Esophagus (tissue), 2 donors: ENCODE measurements at regions not wholly inside any gene's neighbourhood (a gene's known extent, or its start where the extent isn't known, plus 50 kb on each side); places are given as distances from the start of the nearest gene placed in this dataset.

Experiments
- H3K27ac ChIP-seq, 2 donors: one replicate each; pipeline ENCODE4 v1.5.1; 2013; ENCODE audit warnings: low read depth in 2 of 2, mild to moderate bottlenecking in 2 of 2, inconsistent platforms in 1 of 2, low read length in 1 of 2, moderate library complexity in 1 of 2
- H3K27me3 ChIP-seq, 2 donors: one replicate each; pipeline ENCODE4 v1.6.1; 2013; ENCODE audit warnings: low read length in 2 of 2, control low read depth in 1 of 2, mild to moderate bottlenecking in 1 of 2; ENCODE audit not compliant: insufficient read depth in 2 of 2, control insufficient read depth in 1 of 2
- H3K36me3 ChIP-seq, 2 donors: one replicate each; pipeline ENCODE4 v1.6.1; 2013; ENCODE audit warnings: low read length in 1 of 2; ENCODE audit not compliant: control insufficient read depth in 2 of 2, insufficient read depth in 2 of 2
- H3K4me1 ChIP-seq, 2 donors: one replicate each; pipeline ENCODE4 v1.6.1; 2013; ENCODE audit warnings: low read length in 1 of 2; ENCODE audit not compliant: control insufficient read depth in 2 of 2, insufficient read depth in 2 of 2
- H3K4me3 ChIP-seq, 2 donors: one replicate each; pipeline ENCODE4 v1.5.1; 2013; ENCODE audit warnings: low read length in 2 of 2, mild to moderate bottlenecking in 2 of 2, low read depth in 1 of 2, moderate library complexity in 1 of 2
- H3K9me3 ChIP-seq, 2 donors: one replicate each; pipeline ENCODE4 v1.6.1; 2013; ENCODE audit warnings: mild to moderate bottlenecking in 2 of 2, low read depth in 1 of 2, low read length in 1 of 2, moderate library complexity in 1 of 2; ENCODE audit not compliant: control insufficient read depth in 2 of 2, insufficient read depth in 1 of 2
- WGBS, 2 donors: extraction: QIAGEN DNeasy Blood & Tissue Kit; methylation state at CpG; one replicate each; pipeline ENCODE4 v1.1.7; 2013; 5-methylcytosine and 5-hydroxymethylcytosine counted together
- donor health status: healthy with polysubstance abuse.
- donor health status: Bipolar disorder and iron deficiency.

DNA sequence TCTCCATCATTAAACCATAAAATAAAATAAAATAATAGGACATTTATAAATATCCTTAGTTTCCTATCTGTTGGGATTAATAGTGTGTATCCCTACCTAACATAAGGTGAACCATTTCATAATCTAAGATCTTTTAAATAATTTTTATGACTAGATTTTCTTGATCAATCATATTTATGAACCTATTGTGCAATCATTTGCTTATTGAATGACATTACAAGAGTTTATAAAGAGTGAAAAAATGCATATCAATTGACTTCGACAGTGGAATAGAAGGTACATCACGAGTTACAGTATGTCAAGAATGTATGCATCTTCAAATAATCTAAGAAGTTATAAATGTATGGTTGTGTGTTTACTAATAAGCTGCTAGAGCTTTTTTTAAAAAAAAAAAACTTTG, 1554.8 kb upstream of the TMEFF2 start:
- Histone ChIP-seq H3K4me3 (no peak overlapping the region), H3K27ac (no peak overlapping the region), H3K9me3 (no peaks in the 10 kb centered on the region), H3K4me1 (no peaks in the 10 kb centered on the region), H3K27me3 (no peaks in the 10 kb centered on the region), H3K36me3 (no peaks in the 10 kb centered on the region)
- WGBS, 2 donors, result 66 to 74% methylated on average over 2 of the region's 2 CpGs

DNA sequence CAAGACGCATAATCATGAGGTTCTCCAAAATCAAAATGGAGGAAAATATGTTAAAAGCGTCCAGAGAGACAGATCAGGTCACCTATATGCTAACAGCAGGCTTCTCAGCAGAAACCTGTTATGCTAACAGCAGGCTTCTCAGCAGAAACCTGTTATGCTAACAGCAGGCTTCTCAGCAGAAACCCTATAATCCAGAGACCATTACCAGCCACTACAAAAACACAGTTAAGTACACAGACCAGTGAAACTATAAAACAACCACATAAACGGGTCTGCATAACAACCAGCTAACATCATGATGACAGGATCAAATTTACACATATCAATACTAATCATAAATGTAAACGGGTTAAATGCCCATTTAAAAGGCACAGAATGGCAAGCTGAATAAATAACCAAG, 1548.4 kb upstream of the TMEFF2 start:
- Histone ChIP-seq H3K27ac (no peak overlapping the region), H3K36me3 (no peaks in the 10 kb centered on the region), H3K9me3 (peaks cover 0 to 3% of the 10 kb centered on the region in 2 donors), H3K27me3 (no peaks in the 10 kb centered on the region), H3K4me1 (no peaks in the 10 kb centered on the region), H3K4me3 (no peak overlapping the region)
- WGBS, 2 donors, result 23 to 32% methylated on average over 4 of the region's 4 CpGs

DNA sequence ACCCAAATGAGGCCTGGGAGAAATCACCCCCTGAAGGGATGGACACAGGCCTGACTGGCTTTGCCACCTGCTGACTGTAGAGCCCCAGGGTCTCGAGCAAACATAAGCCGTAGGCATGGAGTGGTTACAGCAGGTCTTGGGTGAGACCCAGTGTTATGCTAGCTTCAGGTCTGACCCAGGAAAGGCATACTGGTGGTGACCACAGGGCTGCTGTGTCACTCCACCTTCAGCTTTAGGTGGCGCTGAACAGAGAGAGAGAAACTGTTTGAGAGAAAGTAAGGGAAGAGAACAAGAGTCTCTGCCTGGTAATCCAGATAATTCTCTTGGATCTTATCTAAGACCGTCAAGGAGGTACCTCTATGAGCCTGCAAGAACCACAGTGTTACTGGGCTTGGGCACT, 1544.2 kb upstream of the TMEFF2 start:
- no peak overlapping the region for H3K4me3 ChIP-seq
- no peaks in the 10 kb centered on the region for H3K36me3 ChIP-seq
- peaks cover 0 to 3% of the 10 kb centered on the region in 2 donors for H3K9me3 ChIP-seq
- no peak overlapping the region for H3K27ac ChIP-seq
- H3K27me3 ChIP-seq, result no peaks in the 10 kb centered on the region
- H3K4me1 ChIP-seq, result no peaks in the 10 kb centered on the region
- WGBS, 2 donors, result 82 to 87% methylated on average over 4 of the region's 4 CpGs

DNA sequence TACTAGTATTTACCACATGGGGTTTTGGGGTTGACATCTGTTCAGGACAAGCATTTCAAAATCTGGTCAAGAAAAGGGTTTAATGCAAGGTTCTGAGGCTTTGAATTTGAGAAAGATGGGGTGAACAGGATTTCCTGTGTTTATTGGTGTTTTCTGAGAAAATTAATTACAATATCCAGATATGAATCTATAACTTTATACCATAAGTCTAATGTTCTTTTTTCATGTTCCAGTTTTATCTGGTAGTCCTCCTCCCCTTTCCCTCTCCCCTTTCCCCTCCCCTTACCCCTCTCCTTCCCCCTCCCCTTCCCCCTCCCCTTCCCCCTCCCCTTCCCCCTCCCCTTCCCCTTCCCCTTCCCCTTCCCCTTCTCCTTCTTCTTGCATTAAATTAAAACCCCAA, 1518.2 kb upstream of the TMEFF2 start:
- H3K4me3 ChIP-seq, result no peak overlapping the region
- no peaks in the 10 kb centered on the region for H3K9me3 ChIP-seq
- H3K4me1 ChIP-seq, result no peaks in the 10 kb centered on the region

DNA sequence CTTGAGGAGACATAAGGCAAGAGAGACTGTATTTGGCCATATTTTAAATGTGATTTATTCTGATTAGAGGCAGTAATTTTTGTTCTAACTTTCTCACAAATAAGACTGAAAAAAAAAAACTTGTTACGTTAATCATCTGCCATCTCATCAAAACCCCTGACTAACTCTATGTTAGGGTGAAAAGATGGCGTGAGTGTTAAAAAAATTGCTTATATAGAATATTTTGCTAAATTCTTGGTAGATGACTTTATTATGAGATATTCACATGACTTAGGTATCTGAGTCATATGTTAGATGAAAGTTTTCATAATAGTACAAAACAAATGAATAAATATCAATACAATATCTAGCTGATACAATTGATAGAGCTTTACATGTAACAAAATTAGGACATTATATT, 1508.7 kb upstream of the TMEFF2 start:
- H3K4me3 ChIP-seq, result no peak overlapping the region
- WGBS, 2 donors, result 73 to 91% methylated on average over 2 of the region's 2 CpGs
- H3K27ac ChIP-seq, result no peak overlapping the region
- no peaks in the 10 kb centered on the region for H3K4me1 ChIP-seq
- no peaks in the 10 kb centered on the region for H3K9me3 ChIP-seq
- no peaks in the 10 kb centered on the region for H3K36me3 ChIP-seq
- H3K27me3 ChIP-seq, result no peaks in the 10 kb centered on the region

More for the DNA sequence above, 1518.2 kb upstream of the TMEFF2 start:
- Histone ChIP-seq H3K36me3 (no peaks in the 10 kb centered on the region), H3K27me3 (no peaks in the 10 kb centered on the region), H3K27ac (no peak overlapping the region)

DNA sequence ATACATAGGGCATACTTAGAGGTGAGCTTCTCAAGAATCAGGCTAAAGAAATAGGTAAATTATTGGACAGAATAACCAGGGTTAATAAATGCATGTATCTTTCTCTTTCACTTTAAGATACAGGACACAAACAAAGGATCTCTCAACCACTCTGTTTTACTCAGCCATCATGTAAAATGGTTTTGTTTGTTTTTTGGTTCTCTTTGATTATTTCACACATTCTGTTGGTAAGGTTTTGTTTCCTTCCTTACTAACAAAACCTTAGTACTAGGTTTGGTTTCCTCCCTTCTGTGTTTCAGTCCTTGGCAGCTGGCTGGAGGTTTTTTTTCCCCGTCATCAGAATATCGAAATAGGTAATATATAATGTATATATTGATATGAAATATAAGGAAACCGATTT, 1506.8 kb upstream of the TMEFF2 start:
- WGBS, 2 donors, result 87 to 90% methylated on average over 3 of the region's 3 CpGs
- Histone ChIP-seq H3K4me1 (no peaks in the 10 kb centered on the region), H3K36me3 (no peaks in the 10 kb centered on the region), H3K9me3 (no peaks in the 10 kb centered on the region), H3K27ac (no peak overlapping the region), H3K27me3 (no peaks in the 10 kb centered on the region), H3K4me3 (no peak overlapping the region)

DNA sequence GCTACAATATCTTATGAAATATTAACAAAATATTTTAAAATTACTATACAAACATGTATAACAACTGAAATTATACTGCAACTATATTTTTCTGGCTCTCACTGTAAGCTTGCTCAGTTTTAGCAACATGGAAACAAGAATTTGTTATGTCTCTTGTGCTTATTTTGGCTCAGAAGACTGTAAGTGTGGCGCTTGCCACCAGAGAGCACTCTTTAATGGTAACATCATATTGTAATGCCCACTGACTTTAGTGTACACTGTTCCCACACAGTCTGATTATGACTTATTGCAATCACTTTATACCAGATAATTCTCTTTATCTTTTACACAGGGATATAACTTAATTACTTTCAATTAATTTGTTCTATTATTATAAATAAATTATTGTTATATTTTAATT, 1500.6 kb upstream of the TMEFF2 start:
- WGBS, 2 donors, result 45 to 56% methylated on average over 1 of the region's 1 CpG
- no peaks in the 10 kb centered on the region for H3K27me3 ChIP-seq
- H3K27ac ChIP-seq, result no peak overlapping the region
- H3K36me3 ChIP-seq, result no peaks in the 10 kb centered on the region
- H3K4me1 ChIP-seq, result no peaks in the 10 kb centered on the region
- no peaks in the 10 kb centered on the region for H3K9me3 ChIP-seq
- no peak overlapping the region for H3K4me3 ChIP-seq

DNA sequence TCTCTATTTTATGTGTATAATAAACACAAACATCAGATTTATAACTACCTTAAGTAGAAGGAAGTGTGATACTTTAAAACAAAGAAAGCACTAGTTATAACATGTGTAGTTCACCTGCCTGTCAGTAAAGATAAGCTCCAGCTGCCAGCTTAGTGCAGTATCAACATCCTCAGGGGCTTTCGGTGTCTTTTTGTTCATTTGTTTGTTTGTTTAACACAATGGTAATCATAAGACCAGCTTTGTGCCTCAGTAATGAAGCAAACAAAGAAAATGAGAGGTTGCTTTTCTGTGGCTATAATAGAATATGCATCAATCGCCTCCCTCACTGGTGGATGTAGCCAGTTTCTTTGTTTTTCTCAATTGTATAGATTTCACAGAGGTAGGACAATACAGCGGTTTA, 1499.0 kb upstream of the TMEFF2 start:
- Histone ChIP-seq H3K27me3 (no peaks in the 10 kb centered on the region), H3K9me3 (no peaks in the 10 kb centered on the region), H3K27ac (no peak overlapping the region), H3K36me3 (no peaks in the 10 kb centered on the region), H3K4me3 (no peak overlapping the region), H3K4me1 (no peaks in the 10 kb centered on the region)
- 58 to 59% methylated on average over 3 of the region's 3 CpGs for WGBS, 2 donors

DNA sequence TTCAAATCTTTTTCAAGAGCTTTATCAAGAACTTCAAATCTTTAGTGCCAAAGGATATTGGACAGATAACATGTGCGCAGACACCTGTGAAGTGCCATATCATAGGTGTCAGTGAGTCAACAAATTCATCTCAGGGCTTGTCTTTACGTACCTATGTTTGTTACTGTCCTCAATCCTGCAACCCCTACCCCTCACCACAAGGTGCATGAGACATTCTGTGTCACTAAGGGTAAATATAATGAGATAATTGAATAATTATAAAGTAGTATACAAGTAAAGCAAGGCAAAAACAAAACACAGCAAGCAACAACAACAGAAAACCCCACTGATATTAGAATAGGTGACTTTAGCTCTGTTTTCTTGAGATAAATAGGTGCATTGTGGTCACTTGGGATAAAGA, 1495.8 kb upstream of the TMEFF2 start:
- Histone ChIP-seq H3K27ac (no peak overlapping the region), H3K36me3 (no peaks in the 10 kb centered on the region), H3K27me3 (no peaks in the 10 kb centered on the region), H3K4me1 (no peaks in the 10 kb centered on the region), H3K4me3 (no peak overlapping the region), H3K9me3 (peaks cover 0 to 3% of the 10 kb centered on the region in 2 donors)
- WGBS, 2 donors, result 77 to 85% methylated on average over 2 of the region's 2 CpGs

DNA sequence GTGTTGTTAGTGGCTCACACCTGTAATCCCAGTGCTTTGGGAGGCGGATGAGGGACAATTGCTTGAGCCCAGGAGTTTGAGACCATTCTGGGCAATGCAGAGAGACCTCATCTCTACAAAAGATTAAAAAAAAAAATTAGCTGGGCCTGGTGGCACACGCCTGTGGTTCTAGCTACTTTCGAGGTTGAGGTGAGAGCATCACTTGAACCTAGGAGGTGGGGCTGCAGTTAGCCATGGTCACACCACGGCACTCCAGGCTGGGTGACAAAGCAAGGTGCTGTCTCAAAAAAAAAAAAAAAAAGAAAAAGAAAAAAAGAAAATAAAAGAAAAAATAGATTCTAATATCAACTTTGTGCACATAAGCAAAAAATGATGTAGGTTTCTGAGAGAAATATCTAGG, 1492.5 kb upstream of the TMEFF2 start:
- H3K4me1 ChIP-seq, result no peaks in the 10 kb centered on the region
- no peak overlapping the region for H3K4me3 ChIP-seq
- no peaks in the 10 kb centered on the region for H3K27me3 ChIP-seq
- peaks cover 0 to 3% of the 10 kb centered on the region in 2 donors for H3K9me3 ChIP-seq
- no peak overlapping the region for H3K27ac ChIP-seq
- 84 to 87% methylated on average over 4 of the region's 4 CpGs for WGBS, 2 donors
- no peaks in the 10 kb centered on the region for H3K36me3 ChIP-seq
